Amniotic epithelial cell (primary cell): ENCODE measurements at regions not wholly inside any gene's neighbourhood (a gene's known extent, or its start where the extent isn't known, plus 50 kb on each side); places are given as distances from the start of the nearest gene placed in this dataset.
"Not testable (repeated sequence)": the region's sequence is repeated elsewhere in the genome, so short reads cannot be mapped to it uniquely, and the experiment has no call there.

Source experiments
- DNase-seq: peaks from one replicate; pipeline ENCODE4 v3.0.0-alpha.2; 2010; ENCODE audit warnings: low read depth

- no peak for DNase-seq
Measured at GRCh38 chr12:115811045-115811444, 466.4 kb downstream of the MED13L start.

- DNase-seq: no peak
Measured at GRCh38 chr12:115810122-115810901, 467.2 kb downstream of the MED13L start.

- DNase-seq: no peak
Measured at GRCh38 chr12:115806000-115806399, 471.5 kb downstream of the MED13L start.

- no peak for DNase-seq
Measured at GRCh38 chr12:115802767-115803166, 474.7 kb downstream of the MED13L start.

GRCh38 chr12:115801871-115802270, 475.6 kb downstream of the MED13L start:
- DNase-seq: no peak

- DNase-seq: no peak
Measured at GRCh38 chr12:115799610-115800009, 477.9 kb downstream of the MED13L start.

GRCh38 chr12:115798309-115798917, 479.1 kb downstream of the MED13L start:
- DNase-seq: peak; percentile 1

- no peak for DNase-seq
Measured at GRCh38 chr12:115794659-115795081, 482.8 kb downstream of the MED13L start.

- DNase-seq: no peak
Measured at GRCh38 chr12:115791331-115791730, 486.2 kb downstream of the MED13L start.

GRCh38 chr12:115790526-115790925, 487.0 kb downstream of the MED13L start:
- no peak for DNase-seq

GRCh38 chr12:115786490-115786889, 491.0 kb downstream of the MED13L start:
- not testable (repeated sequence) for DNase-seq

GRCh38 chr12:115785548-115785947, 491.9 kb downstream of the MED13L start:
- no peak for DNase-seq

GRCh38 chr12:115776399-115776798, 501.1 kb downstream of the MED13L start:
- DNase-seq: no peak

GRCh38 chr12:115774148-115774895, 503.2 kb downstream of the MED13L start:
- no peak for DNase-seq

GRCh38 chr12:115771601-115772000, 505.9 kb downstream of the MED13L start:
- DNase-seq: no peak

GRCh38 chr12:115771065-115771464, 506.4 kb downstream of the MED13L start:
- no peak for DNase-seq

- no peak for DNase-seq
Measured at GRCh38 chr12:115770643-115771042, 506.9 kb downstream of the MED13L start.

GRCh38 chr12:115767916-115768315, 509.6 kb downstream of the MED13L start:
- DNase-seq: no peak

GRCh38 chr12:115763982-115764621, 513.4 kb downstream of the MED13L start:
- no peak for DNase-seq

- DNase-seq: no peak
Measured at GRCh38 chr12:115763376-115763775, 514.1 kb downstream of the MED13L start.

GRCh38 chr12:115762936-115763335, 514.6 kb downstream of the MED13L start:
- DNase-seq: no peak

GRCh38 chr12:115761784-115762183, 515.7 kb downstream of the MED13L start:
- DNase-seq: peak; percentile 11
